IPS DF 19.7 (cell line): ENCODE measurements at regions not wholly inside any gene's neighbourhood (a gene's known extent, or its start where the extent isn't known, plus 50 kb on each side); places are given as distances from the start of the nearest gene placed in this dataset.

Experiments
- DNase-seq: peaks from one replicate; pipeline ENCODE4 v3.0.0-alpha.2; 2013; ENCODE audit warnings: low read depth, low spot score

GRCh38 chr16:72349719-72350118, 177.8 kb upstream of the PMFBP1 start:
- no peak for DNase-seq

- no peak for DNase-seq
These were observed 161.0 kb upstream of the PMFBP1 start for GRCh38 chr16:72332926-72333325.

GRCh38 chr16:72324578-72324977, 152.6 kb upstream of the PMFBP1 start:
- no peak for DNase-seq

- DNase-seq, result no peak
These were observed 145.5 kb upstream of the PMFBP1 start for GRCh38 chr16:72317446-72317845.

GRCh38 chr16:72313903-72314302, 141.9 kb upstream of the PMFBP1 start:
- no peak for DNase-seq

GRCh38 chr16:72312828-72313227, 140.9 kb upstream of the PMFBP1 start:
- no peak for DNase-seq

- DNase-seq, result no peak
These were observed 139.5 kb upstream of the PMFBP1 start for GRCh38 chr16:72311426-72311825.

- DNase-seq, result no peak
These were observed 137.0 kb upstream of the PMFBP1 start for GRCh38 chr16:72309001-72309400.

- DNase-seq, result no peak
These were observed 136.4 kb upstream of the PMFBP1 start for GRCh38 chr16:72308396-72308795.

- DNase-seq, result no peak
These were observed 130.4 kb upstream of the PMFBP1 start for GRCh38 chr16:72302332-72302731.

GRCh38 chr16:72301523-72302236, 129.7 kb upstream of the PMFBP1 start:
- no peak for DNase-seq

- no peak for DNase-seq
These were observed 128.9 kb upstream of the PMFBP1 start for GRCh38 chr16:72300892-72301291.

- DNase-seq, result no peak
These were observed 127.8 kb upstream of the PMFBP1 start for GRCh38 chr16:72299684-72300243.

- DNase-seq, result no peak
These were observed 127.0 kb upstream of the PMFBP1 start for GRCh38 chr16:72298961-72299360.

GRCh38 chr16:72295914-72296313, 124.0 kb upstream of the PMFBP1 start:
- no peak for DNase-seq

- no peak for DNase-seq
These were observed 119.6 kb upstream of the PMFBP1 start for GRCh38 chr16:72291531-72291981.

- no peak for DNase-seq
These were observed 119.2 kb upstream of the PMFBP1 start for GRCh38 chr16:72291121-72291520.

GRCh38 chr16:72287649-72288048, 115.7 kb upstream of the PMFBP1 start:
- DNase-seq, result no peak

GRCh38 chr16:72286936-72287620, 115.1 kb upstream of the PMFBP1 start:
- no peak for DNase-seq

- DNase-seq, result no peak
These were observed 113.8 kb upstream of the PMFBP1 start for GRCh38 chr16:72285728-72286127.

GRCh38 chr16:72285324-72285723, 113.4 kb upstream of the PMFBP1 start:
- DNase-seq, result peak; percentile 38

- DNase-seq, result no peak
These were observed 112.3 kb upstream of the PMFBP1 start for GRCh38 chr16:72284042-72284789.
